PC-9 (cell line): ENCODE measurements at regions not wholly inside any gene's neighbourhood (a gene's known extent, or its start where the extent isn't known, plus 50 kb on each side); places are given as distances from the start of the nearest gene placed in this dataset.

ENCODE experiments used
- BruUV-seq: library from RNA; stranded (reverse); fragments of 400-500 nt; replicated peaks from 2 replicates; lab custom pipeline; 2021; lab: Mats Ljungman, UMichigan
- CTCF ChIA-PET: fragments of 300-600 bp; sonication (Branson Sonifier 250); formaldehyde crosslinking; loops from one replicate; lab custom pipeline; 2022; ENCODE audit warnings: antibody characterized with exemption; lab: Charles Lee
- POLR2A ChIA-PET: fragments of 300-600 bp; sonication (Branson Sonifier 250); formaldehyde crosslinking; loops from one replicate; lab custom pipeline; 2022; ENCODE audit warnings: antibody characterized with exemption; ENCODE audit not compliant: unreplicated experiment; lab: Charles Lee
- DNase-seq, 2 experiments: peaks; one replicate each; pipeline versions ENCODE4 v3.0.0 to v3.0.0-alpha.2; 2015 to 2022; ENCODE audit warnings: mixed read lengths in 1 of 2
- H2AFZ ChIP-seq: fragments of 200-600 bp; sonication (generic); 2 replicates; pipeline ENCODE4 v1.8.1; 2017; ENCODE audit warnings: antibody characterized with exemption
- H3F3A ChIP-seq: fragments of 200-600 bp; sonication (generic); 2 replicates; pipeline ENCODE4 v1.8.1; 2017; ENCODE audit warnings: antibody characterized with exemption, mild to moderate bottlenecking, low read depth; ENCODE audit not compliant: insufficient read depth
- H3K27ac ChIP-seq: fragments of 200-600 bp; sonication (generic); 2 replicates; pipeline ENCODE4 v1.6.1; 2016; ENCODE audit warnings: mixed run types
- H3K27me3 ChIP-seq: fragments of 200-600 bp; sonication (generic); 2 replicates; pipeline ENCODE4 v1.6.1; 2016; ENCODE audit warnings: low read depth, mixed run types; ENCODE audit not compliant: insufficient read depth
- H3K36me3 ChIP-seq: fragments of 200-600 bp; sonication (generic); 2 replicates; pipeline ENCODE4 v1.6.1; 2016; ENCODE audit warnings: low read depth, mixed run types
- H3K4me1 ChIP-seq: fragments of 200-600 bp; sonication (generic); replicated peaks from 2 replicates; pipeline ENCODE4 v1.6.1; 2016; ENCODE audit warnings: mixed run types; ENCODE audit not compliant: insufficient read depth
- H3K4me2 ChIP-seq: fragments of 200-600 bp; sonication (generic); 2 replicates; pipeline ENCODE4 v1.6.1; 2017; ENCODE audit warnings: mixed run types
- H3K4me3 ChIP-seq: fragments of 200-600 bp; sonication (generic); 2 replicates; pipeline ENCODE4 v1.6.1; 2016; ENCODE audit warnings: mixed run types
- H3K79me2 ChIP-seq: fragments of 200-600 bp; sonication (generic); 2 replicates; pipeline ENCODE4 v1.6.1; 2017; ENCODE audit warnings: low read depth, mixed run types
- H3K9me2 ChIP-seq: fragments of 200-600 bp; sonication (generic); 2 replicates; pipeline ENCODE4 v1.8.1; 2017; ENCODE audit warnings: mild to moderate bottlenecking; ENCODE audit not compliant: insufficient read depth
- H3K9me3 ChIP-seq: fragments of 200-600 bp; sonication (generic); 2 replicates; pipeline ENCODE4 v1.8.1; 2016; ENCODE audit warnings: low read depth; ENCODE audit not compliant: insufficient read depth
- H4K20me1 ChIP-seq: fragments of 200-600 bp; sonication (generic); 2 replicates; pipeline ENCODE4 v1.8.1; 2017; ENCODE audit not compliant: insufficient read depth
- EZH2 ChIP-seq: fragments of 200-600 bp; sonication (generic); IDR thresholded peaks from 2 replicates; pipeline ENCODE4 v1.8.0; 2017; ENCODE audit warnings: antibody characterized with exemption, low read depth
- intact Hi-C: fragments of 100-400 bp; cut with micrococcal nuclease; formaldehyde crosslinking; loops from one replicate; pipeline ENCODE4 v1.10.0; 2022; ENCODE audit not compliant: unreplicated experiment
- TF ChIP-seq, protein P1 (sequence below): fragments of 200-600 bp; sonication (generic); conservative IDR thresholded peaks from 2 replicates; pipeline ENCODE4 v1.6.1; 2017; ENCODE audit warnings: mixed run types, antibody characterized with exemption, mild to moderate bottlenecking, moderate library complexity

DNA sequence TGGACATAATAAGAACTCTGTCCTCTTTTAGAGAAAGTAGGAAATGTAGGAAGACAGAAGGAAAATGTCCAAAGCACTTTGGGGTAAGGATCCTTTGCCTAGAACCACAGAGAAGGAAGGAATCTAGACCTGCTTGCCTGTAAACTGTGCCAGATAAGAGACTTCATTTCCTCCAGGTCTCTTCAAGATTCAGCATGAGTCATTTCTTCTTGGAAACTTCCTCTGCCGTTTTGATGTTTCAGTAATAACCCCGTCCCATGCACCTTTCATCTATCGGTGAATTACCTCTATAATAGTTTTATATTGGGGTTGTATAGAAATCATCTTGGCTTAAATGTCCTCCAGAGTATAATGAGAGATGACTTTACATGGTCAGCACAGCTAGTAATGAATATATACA, 63.2 kb upstream of the LRATD1 start:
- no peaks in the 10 kb centered on the region for H3K4me1 ChIP-seq
- H3F3A ChIP-seq, result no peaks in the 10 kb centered on the region
- no peaks in the 10 kb centered on the region for H3K27me3 ChIP-seq
- no peaks in the 10 kb centered on the region for H3K36me3 ChIP-seq
- no peaks in the 10 kb centered on the region for H4K20me1 ChIP-seq
- no peak for TF ChIP-seq EZH2
- TF ChIP-seq, protein P1, sequence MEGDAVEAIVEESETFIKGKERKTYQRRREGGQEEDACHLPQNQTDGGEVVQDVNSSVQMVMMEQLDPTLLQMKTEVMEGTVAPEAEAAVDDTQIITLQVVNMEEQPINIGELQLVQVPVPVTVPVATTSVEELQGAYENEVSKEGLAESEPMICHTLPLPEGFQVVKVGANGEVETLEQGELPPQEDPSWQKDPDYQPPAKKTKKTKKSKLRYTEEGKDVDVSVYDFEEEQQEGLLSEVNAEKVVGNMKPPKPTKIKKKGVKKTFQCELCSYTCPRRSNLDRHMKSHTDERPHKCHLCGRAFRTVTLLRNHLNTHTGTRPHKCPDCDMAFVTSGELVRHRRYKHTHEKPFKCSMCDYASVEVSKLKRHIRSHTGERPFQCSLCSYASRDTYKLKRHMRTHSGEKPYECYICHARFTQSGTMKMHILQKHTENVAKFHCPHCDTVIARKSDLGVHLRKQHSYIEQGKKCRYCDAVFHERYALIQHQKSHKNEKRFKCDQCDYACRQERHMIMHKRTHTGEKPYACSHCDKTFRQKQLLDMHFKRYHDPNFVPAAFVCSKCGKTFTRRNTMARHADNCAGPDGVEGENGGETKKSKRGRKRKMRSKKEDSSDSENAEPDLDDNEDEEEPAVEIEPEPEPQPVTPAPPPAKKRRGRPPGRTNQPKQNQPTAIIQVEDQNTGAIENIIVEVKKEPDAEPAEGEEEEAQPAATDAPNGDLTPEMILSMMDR, result no peak
- no peak overlapping the region for H3K4me2 ChIP-seq
- H2AFZ ChIP-seq, result no peak overlapping the region
- H3K79me2 ChIP-seq, result no peaks in the 10 kb centered on the region
- no TSS peak for BruUV-seq
- no peak overlapping the region for H3K27ac ChIP-seq
- DNase-seq, result no peak
- ChIA-PET POLR2A (no interaction called here), CTCF (no interaction called here)
- no peaks in the 10 kb centered on the region for H3K9me2 ChIP-seq
- intact Hi-C loops, result no loop called here
- H3K4me3 ChIP-seq, result no peak overlapping the region
- no peaks in the 10 kb centered on the region for H3K9me3 ChIP-seq

DNA sequence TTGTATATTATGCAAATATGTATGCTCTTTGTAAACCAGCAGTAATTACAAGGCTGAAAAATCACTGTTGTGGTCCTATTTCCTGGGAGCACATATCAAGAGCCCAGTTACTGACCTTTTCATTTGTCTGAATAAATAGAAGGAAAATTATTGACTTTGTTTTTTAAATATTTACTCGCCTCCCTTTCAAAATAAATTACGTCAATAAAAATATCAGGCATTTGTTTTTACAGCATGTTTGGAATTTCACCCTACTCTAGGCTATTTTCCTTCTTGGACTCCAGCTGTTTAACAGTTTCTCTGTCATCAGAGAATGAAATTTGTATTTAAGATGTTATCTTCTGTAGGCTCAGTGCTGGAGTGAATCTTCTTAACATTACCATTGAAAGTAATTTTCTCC, 59.9 kb upstream of the LRATD1 start:
- DNase-seq, result no peak
- intact Hi-C loops, result no loop called here
- POLR2A ChIA-PET, result no interaction called here
- no peaks in the 10 kb centered on the region for H3F3A ChIP-seq
- no peaks in the 10 kb centered on the region for H3K27me3 ChIP-seq
- H4K20me1 ChIP-seq, result no peaks in the 10 kb centered on the region
- no peaks in the 10 kb centered on the region for H3K4me1 ChIP-seq
- TF ChIP-seq, protein P1, result no peak
- TF ChIP-seq EZH2, result no peak
- H2AFZ ChIP-seq, result no peak overlapping the region
- no peaks in the 10 kb centered on the region for H3K9me2 ChIP-seq
- H3K27ac ChIP-seq, result no peak overlapping the region
- H3K4me3 ChIP-seq, result no peak overlapping the region
- H3K79me2 ChIP-seq, result no peaks in the 10 kb centered on the region
- CTCF ChIA-PET, result no interaction called here
- H3K4me2 ChIP-seq, result no peak overlapping the region
- no peaks in the 10 kb centered on the region for H3K9me3 ChIP-seq
- BruUV-seq, result no TSS peak
- H3K36me3 ChIP-seq, result no peaks in the 10 kb centered on the region

DNA sequence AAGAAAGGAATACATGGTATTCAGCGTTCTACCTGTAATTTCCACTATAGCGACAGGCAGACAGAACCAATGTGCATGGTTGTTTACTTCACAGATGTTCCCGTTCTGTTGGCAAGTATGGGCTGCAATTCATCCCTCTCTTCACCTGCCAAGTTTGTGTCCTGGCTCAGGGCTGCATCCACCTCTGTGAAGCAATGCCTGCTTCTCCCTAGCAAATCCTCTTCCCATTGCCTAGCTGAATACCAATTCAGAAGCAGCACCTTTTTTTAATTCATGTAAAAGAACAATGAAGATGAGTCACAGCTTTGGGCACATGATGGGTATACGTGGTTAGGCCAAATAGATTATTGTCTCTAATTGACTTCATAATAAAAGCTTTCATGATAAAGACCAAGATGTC, 54.7 kb upstream of the LRATD1 start:
- POLR2A ChIA-PET, result no interaction called here
- no peak overlapping the region for H2AFZ ChIP-seq

More for the DNA sequence above, 54.7 kb upstream of the LRATD1 start:
- Histone ChIP-seq H3K36me3 (no peaks in the 10 kb centered on the region), H3K4me3 (no peak overlapping the region), H3K4me2 (no peak overlapping the region), H3K9me3 (no peaks in the 10 kb centered on the region), H3K27ac (no peak overlapping the region), H3K27me3 (no peaks in the 10 kb centered on the region), H3K4me1 (no peaks in the 10 kb centered on the region), H4K20me1 (no peaks in the 10 kb centered on the region), H3K9me2 (no peaks in the 10 kb centered on the region; the same call in 1 of the 2 replicates), H3F3A (no peaks in the 10 kb centered on the region), H3K79me2 (no peaks in the 10 kb centered on the region)
- no TSS peak for BruUV-seq
- intact Hi-C loops, result no loop called here
- no peak for DNase-seq
- CTCF ChIA-PET, result no interaction called here
- no peak for TF ChIP-seq EZH2
- TF ChIP-seq, protein P1, result no peak
